Osteoblast (primary cell): ENCODE measurements at regions not wholly inside any gene's neighbourhood (a gene's known extent, or its start where the extent isn't known, plus 50 kb on each side); places are given as distances from the start of the nearest gene placed in this dataset.
A peak's percentile ranks its signal among the peaks of the same experiment; 100 is the strongest.

ENCODE experiments used
- DNase-seq: peaks from one replicate; pipeline ENCODE4 v3.0.0; 2011; ENCODE audit warnings: low spot score, mixed read lengths; ENCODE audit not compliant: insufficient read length; ENCODE audit errors: missing footprints
- H2AFZ ChIP-seq: 2 replicates; pipeline ENCODE4 v1.6.0; 2011; ENCODE audit warnings: mild to moderate bottlenecking, low read length
- H3K27ac ChIP-seq: 2 replicates; pipeline ENCODE4 v1.5.1; 2011; ENCODE audit warnings: mild to moderate bottlenecking, low read depth, low read length, moderate library complexity
- H3K27me3 ChIP-seq: 2 replicates; pipeline ENCODE4 v1.6.0; 2012; ENCODE audit warnings: mild to moderate bottlenecking, control low read depth, inconsistent platforms, low read length, moderate library complexity; ENCODE audit not compliant: insufficient read depth
- H3K36me3 ChIP-seq: 2 replicates; pipeline ENCODE4 v1.5.1; 2011; ENCODE audit warnings: mild to moderate bottlenecking, low read length, control low read depth, moderate library complexity; ENCODE audit not compliant: insufficient read depth
- H3K4me1 ChIP-seq: 2 replicates; pipeline ENCODE4 v1.5.1; 2011; ENCODE audit warnings: mild to moderate bottlenecking, low read length, control low read depth, moderate library complexity; ENCODE audit not compliant: insufficient read depth
- H3K4me2 ChIP-seq: 2 replicates; pipeline ENCODE4 v1.6.0; 2011; ENCODE audit warnings: mild to moderate bottlenecking, low read length; ENCODE audit not compliant: insufficient read depth
- H3K4me3 ChIP-seq: fragments of 200-600 bp; sonication (generic); 3 replicates; pipeline ENCODE4 v1.5.1; 2012; ENCODE audit warnings: mild to moderate bottlenecking, low read length, inconsistent platforms; ENCODE audit not compliant: insufficient read depth
- H3K79me2 ChIP-seq: 2 replicates; pipeline ENCODE4 v1.6.0; 2012; ENCODE audit warnings: mild to moderate bottlenecking, low read length, control low read depth, inconsistent platforms; ENCODE audit not compliant: insufficient read depth
- H3K9me3 ChIP-seq: 2 replicates; pipeline ENCODE4 v1.5.1; 2011; ENCODE audit warnings: low read depth, low read length, control low read depth
- H4K20me1 ChIP-seq: 2 replicates; pipeline ENCODE4 v1.6.0; 2012; ENCODE audit warnings: mild to moderate bottlenecking, low read length, control low read depth; ENCODE audit not compliant: insufficient read depth
- CTCF ChIP-seq: IDR thresholded peaks from 2 replicates; pipeline ENCODE4 v1.5.1; 2011; ENCODE audit warnings: mild to moderate bottlenecking, low read depth, low read length, moderate library complexity; ENCODE audit errors: extremely low read depth

GRCh38 chrX:104329731-104330130, 75.0 kb upstream of the ESX1 start:
- H3K9me3 ChIP-seq, result no peaks in the 10 kb centered on the region
- H3K27ac ChIP-seq, result no peak overlapping the region
- H3K36me3 ChIP-seq, result no peaks in the 10 kb centered on the region
- TF ChIP-seq CTCF, result no peak
- no peak overlapping the region for H2AFZ ChIP-seq
- no peaks in the 10 kb centered on the region for H4K20me1 ChIP-seq
- H3K79me2 ChIP-seq, result no peaks in the 10 kb centered on the region
- no peak overlapping the region for H3K4me3 ChIP-seq
- no peak overlapping the region for H3K4me2 ChIP-seq
- peaks cover 11% of the 10 kb centered on the region for H3K27me3 ChIP-seq
- DNase-seq, result no peak
- peaks cover 12% of the 10 kb centered on the region for H3K4me1 ChIP-seq

- no peak overlapping the region for H2AFZ ChIP-seq
These were observed 70.5 kb upstream of the ESX1 start for GRCh38 chrX:104325213-104325585.

GRCh38 chrX:104324461-104325212, 69.9 kb upstream of the ESX1 start:
- Histone ChIP-seq H3K79me2 (no peaks in the 10 kb centered on the region), H3K36me3 (no peaks in the 10 kb centered on the region), H4K20me1 (no peaks in the 10 kb centered on the region), H3K9me3 (no peaks in the 10 kb centered on the region), H3K4me3 (no peak overlapping the region), H2AFZ (no peak overlapping the region), H3K4me2 (peak overlapping the region; percentile 6), H3K27me3 (peaks cover 12% of the 10 kb centered on the region), H3K4me1 (peaks cover 11% of the 10 kb centered on the region), H3K27ac (peak overlapping the region; percentile 28)
- no peak for TF ChIP-seq CTCF
- peak; percentile 62 for DNase-seq

More at GRCh38 chrX:104325213-104325585, 70.5 kb upstream of the ESX1 start:
- no peak overlapping the region for H3K27ac ChIP-seq
- peaks cover 12% of the 10 kb centered on the region for H3K27me3 ChIP-seq
- no peaks in the 10 kb centered on the region for H3K36me3 ChIP-seq
- no peaks in the 10 kb centered on the region for H3K9me3 ChIP-seq
- H3K4me1 ChIP-seq, result peaks cover 11% of the 10 kb centered on the region
- TF ChIP-seq CTCF, result no peak
- no peak overlapping the region for H3K4me3 ChIP-seq
- peak overlapping the region; percentile 6 for H3K4me2 ChIP-seq
- no peaks in the 10 kb centered on the region for H3K79me2 ChIP-seq
- no peaks in the 10 kb centered on the region for H4K20me1 ChIP-seq
- DNase-seq, result no peak

- Histone ChIP-seq H3K4me2 (no peak overlapping the region), H3K27ac (no peak overlapping the region), H2AFZ (no peak overlapping the region), H3K4me3 (no peak overlapping the region), H3K9me3 (no peaks in the 10 kb centered on the region), H3K27me3 (peaks cover 23% of the 10 kb centered on the region), H3K4me1 (peaks cover 4% of the 10 kb centered on the region), H3K36me3 (no peaks in the 10 kb centered on the region), H3K79me2 (no peaks in the 10 kb centered on the region), H4K20me1 (peaks cover 4% of the 10 kb centered on the region)
- DNase-seq, result no peak
- no peak for TF ChIP-seq CTCF
These were observed 64.6 kb upstream of the ESX1 start for GRCh38 chrX:104319346-104319745.
